ENCODE measurements at regions not wholly inside any gene's neighbourhood (a gene's known extent, or its start where the extent isn't known, plus 50 kb on each side); places are given as distances from the start of the nearest gene placed in this dataset.

GRCh38 chr15:95371664-95372063 is 958.8 kb upstream of the NR2F2 start:
- no peak for DNase-seq
- no peaks in the 10 kb centered on the region for H3K4me1 ChIP-seq
- no peak overlapping the region for H3K4me3 ChIP-seq (ENCODE audit: low read depth, low read length)
- no peaks in the 10 kb centered on the region for H3K9me3 ChIP-seq
- no peaks in the 10 kb centered on the region for H3K27me3 ChIP-seq
- no peaks in the 10 kb centered on the region for H3K36me3 ChIP-seq
- TF ChIP-seq, protein P1, sequence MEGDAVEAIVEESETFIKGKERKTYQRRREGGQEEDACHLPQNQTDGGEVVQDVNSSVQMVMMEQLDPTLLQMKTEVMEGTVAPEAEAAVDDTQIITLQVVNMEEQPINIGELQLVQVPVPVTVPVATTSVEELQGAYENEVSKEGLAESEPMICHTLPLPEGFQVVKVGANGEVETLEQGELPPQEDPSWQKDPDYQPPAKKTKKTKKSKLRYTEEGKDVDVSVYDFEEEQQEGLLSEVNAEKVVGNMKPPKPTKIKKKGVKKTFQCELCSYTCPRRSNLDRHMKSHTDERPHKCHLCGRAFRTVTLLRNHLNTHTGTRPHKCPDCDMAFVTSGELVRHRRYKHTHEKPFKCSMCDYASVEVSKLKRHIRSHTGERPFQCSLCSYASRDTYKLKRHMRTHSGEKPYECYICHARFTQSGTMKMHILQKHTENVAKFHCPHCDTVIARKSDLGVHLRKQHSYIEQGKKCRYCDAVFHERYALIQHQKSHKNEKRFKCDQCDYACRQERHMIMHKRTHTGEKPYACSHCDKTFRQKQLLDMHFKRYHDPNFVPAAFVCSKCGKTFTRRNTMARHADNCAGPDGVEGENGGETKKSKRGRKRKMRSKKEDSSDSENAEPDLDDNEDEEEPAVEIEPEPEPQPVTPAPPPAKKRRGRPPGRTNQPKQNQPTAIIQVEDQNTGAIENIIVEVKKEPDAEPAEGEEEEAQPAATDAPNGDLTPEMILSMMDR (IDR thresholded peaks at IDR 0.05; ENCODE audit: low read depth, low read length) = no peak

- Histone ChIP-seq H3K27me3 (no peaks in the 10 kb centered on the region), H3K36me3 (no peaks in the 10 kb centered on the region), H3K4me3 (ENCODE audit: low read depth, low read length) (no peak overlapping the region), H3K9me3 (no peaks in the 10 kb centered on the region), H3K4me1 (no peaks in the 10 kb centered on the region)
- TF ChIP-seq, protein P1 (IDR thresholded peaks at IDR 0.05; ENCODE audit: low read depth, low read length) = no peak
- DNase-seq = no peak
These were observed 955.2 kb upstream of the NR2F2 start for GRCh38 chr15:95375281-95375680.

- no peaks in the 10 kb centered on the region for H3K9me3 ChIP-seq
- no peak overlapping the region for H3K4me3 ChIP-seq (ENCODE audit: low read depth, low read length)
- no peaks in the 10 kb centered on the region for H3K4me1 ChIP-seq
- H3K27me3 ChIP-seq = no peaks in the 10 kb centered on the region
- DNase-seq = no peak
- no peaks in the 10 kb centered on the region for H3K36me3 ChIP-seq
- TF ChIP-seq, protein P1 (IDR thresholded peaks at IDR 0.05; ENCODE audit: low read depth, low read length) = no peak
These were observed 953.1 kb upstream of the NR2F2 start for GRCh38 chr15:95377258-95377852.

DNA sequence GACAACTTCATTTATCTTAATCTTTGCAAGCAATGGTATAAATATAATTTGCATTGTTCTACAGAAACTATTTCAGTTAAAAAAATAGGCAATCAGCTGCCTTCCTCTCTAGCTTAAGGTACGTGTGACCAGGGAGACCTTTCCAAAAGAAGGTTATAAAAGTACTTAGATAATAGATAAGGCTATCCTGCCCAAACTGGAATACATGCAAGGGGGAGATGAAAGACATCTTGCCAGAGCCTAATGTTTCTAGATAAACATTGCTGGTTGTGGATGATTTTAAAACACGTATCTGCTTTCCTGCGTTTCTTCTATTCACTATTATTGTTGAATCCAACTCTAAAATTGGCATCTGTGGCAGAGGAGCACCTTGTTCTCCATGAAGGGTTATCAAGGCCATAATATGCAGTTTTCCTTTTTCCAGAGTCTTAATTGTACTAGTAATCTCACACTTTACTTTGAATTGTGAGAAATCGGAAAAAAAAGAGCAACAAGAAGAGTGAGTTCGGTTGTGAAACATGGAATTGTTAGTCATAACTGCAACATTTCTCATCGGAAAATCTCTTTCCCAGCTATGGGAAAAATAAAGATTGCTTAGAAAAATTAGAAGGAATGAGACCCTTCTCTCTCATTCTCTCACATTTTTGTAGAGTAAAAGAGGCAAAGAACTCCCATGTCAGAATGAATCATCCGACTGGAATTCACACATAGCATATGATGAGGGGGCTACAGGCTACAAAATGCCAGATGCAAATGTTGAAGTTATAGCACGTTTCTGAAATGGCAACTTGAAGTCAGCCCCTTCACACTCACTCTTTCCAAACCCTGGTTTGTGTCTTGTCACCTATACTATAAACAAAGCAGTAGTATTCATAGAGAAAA is 936.1 kb upstream of the NR2F2 start:
- Histone ChIP-seq H3K9me3 (no peaks in the 10 kb centered on the region), H3K4me1 (no peaks in the 10 kb centered on the region), H3K4me3 (ENCODE audit: low read depth, low read length) (no peak overlapping the region), H3K27me3 (no peaks in the 10 kb centered on the region), H3K36me3 (no peaks in the 10 kb centered on the region)
- TF ChIP-seq, protein P1 (IDR thresholded peaks at IDR 0.05; ENCODE audit: low read depth, low read length) = no peak
- DNase-seq = no peak

DNA sequence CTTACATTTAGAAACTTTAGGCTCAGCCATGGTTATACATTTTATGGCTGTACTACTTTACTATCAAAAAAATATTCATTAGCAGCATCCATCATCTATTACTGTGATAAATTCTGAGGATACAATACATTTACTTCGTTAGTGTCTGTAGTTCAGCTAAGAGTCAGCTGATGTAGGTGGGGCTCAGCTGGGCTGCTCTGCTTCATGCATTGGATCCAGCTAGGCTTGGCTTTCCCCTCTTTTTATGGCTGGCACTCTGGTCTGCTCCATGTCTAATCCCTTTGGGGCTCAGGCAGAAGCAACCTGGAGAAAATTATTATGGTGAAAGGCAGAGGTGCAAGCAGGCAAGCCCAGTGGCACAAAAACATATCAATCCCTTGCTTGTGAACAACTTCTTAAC is 930.1 kb upstream of the NR2F2 start:
- Histone ChIP-seq H3K4me3 (ENCODE audit: low read depth, low read length) (no peak overlapping the region), H3K9me3 (no peaks in the 10 kb centered on the region), H3K36me3 (no peaks in the 10 kb centered on the region), H3K27me3 (no peaks in the 10 kb centered on the region), H3K4me1 (no peaks in the 10 kb centered on the region)
- TF ChIP-seq, protein P1 (IDR thresholded peaks at IDR 0.05; ENCODE audit: low read depth, low read length) = no peak
- no peak for DNase-seq

- H3K9me3 ChIP-seq = no peaks in the 10 kb centered on the region
- no peaks in the 10 kb centered on the region for H3K27me3 ChIP-seq
- no peaks in the 10 kb centered on the region for H3K4me1 ChIP-seq
- no peak for DNase-seq
- no peak overlapping the region for H3K4me3 ChIP-seq (ENCODE audit: low read depth, low read length)
- TF ChIP-seq, protein P1 (IDR thresholded peaks at IDR 0.05; ENCODE audit: low read depth, low read length) = no peak
- H3K36me3 ChIP-seq = no peaks in the 10 kb centered on the region
These were observed 928.9 kb upstream of the NR2F2 start for GRCh38 chr15:95401587-95401986.
